ENCODE measurements at regions not wholly inside any gene's neighbourhood (a gene's known extent, or its start where the extent isn't known, plus 50 kb on each side); places are given as distances from the start of the nearest gene placed in this dataset.
A peak's percentile ranks its signal among the peaks of the same experiment; 100 is the strongest.

- Histone ChIP-seq H3K18ac (ENCODE audit: low read length) (no peak overlapping the region), H2BK120ac (ENCODE audit: insufficient read depth, low read length, poor library complexity) (no peak overlapping the region), H3K79me1 (ENCODE audit: low read length) (peaks cover 5% of the 10 kb centered on the region), H2BK5ac (ENCODE audit: low read depth, low read length, poor library complexity) (no peak overlapping the region), H2BK12ac (ENCODE audit: low read length) (no peak overlapping the region), H4K8ac (ENCODE audit: low read depth, low read length) (no peak overlapping the region), H3K4me1 (ENCODE audit: control insufficient read depth in 1 of 2, insufficient read depth in 2 of 2, low read length in 2 of 2) (peaks cover 0 to 2% of the 10 kb centered on the region in 2 experiments), H4K12ac (ENCODE audit: low read depth, low read length) (no peak overlapping the region), H4K91ac (ENCODE audit: low read depth, low read length) (no peak overlapping the region), H3K36me3 (ENCODE audit: control insufficient read depth in 1 of 2, insufficient read depth in 2 of 2, low read length in 2 of 2) (no peaks in the 10 kb centered on the region), H3K4me3 (ENCODE audit: low read depth, low read length) (no peak overlapping the region), H3K9me3 (ENCODE audit: insufficient read depth, low read depth, low read length) (no peaks in the 10 kb centered on the region), H3K23ac (ENCODE audit: low read length) (no peak overlapping the region), H2AK5ac (ENCODE audit: low read length) (no peak overlapping the region), H3K9ac (ENCODE audit: low read length) (no peak overlapping the region), H2AFZ (ENCODE audit: insufficient read depth, low read length, poor library complexity) (no peak overlapping the region), H3K27me3 (ENCODE audit: insufficient read depth, low read length) (no peaks in the 10 kb centered on the region), H3K79me2 (ENCODE audit: control insufficient read depth, insufficient read depth, low read length, poor library complexity) (no peaks in the 10 kb centered on the region), H3K27ac (ENCODE audit: low read depth, low read length) (no peak overlapping the region), H3K4ac (ENCODE audit: low read depth, low read length) (no peak overlapping the region), H3K14ac (ENCODE audit: low read length) (no peak overlapping the region), H3K4me2 (ENCODE audit: low read length) (no peak overlapping the region)
- no CpG with 5 or more reads among the region's 10 CpGs for WGBS (ENCODE audit: extremely low coverage, insufficient coverage, insufficient read length)
- DNase-seq: no peak
Measured at GRCh38 chr3:55337641-55338180, 149.4 kb downstream of the WNT5A start.

- Histone ChIP-seq H3K79me1 (ENCODE audit: low read length) (peaks cover 2% of the 10 kb centered on the region), H4K8ac (ENCODE audit: low read depth, low read length) (no peak overlapping the region), H2AFZ (ENCODE audit: insufficient read depth, low read length, poor library complexity) (no peak overlapping the region), H3K18ac (ENCODE audit: low read length) (no peak overlapping the region), H2BK12ac (ENCODE audit: low read length) (no peak overlapping the region), H2AK5ac (ENCODE audit: low read length) (no peak overlapping the region), H3K4ac (ENCODE audit: low read depth, low read length) (no peak overlapping the region), H3K9me3 (ENCODE audit: insufficient read depth, low read depth, low read length) (no peaks in the 10 kb centered on the region), H2BK120ac (ENCODE audit: insufficient read depth, low read length, poor library complexity) (no peak overlapping the region), H3K23ac (ENCODE audit: low read length) (no peak overlapping the region), H3K9ac (ENCODE audit: low read length) (no peak overlapping the region), H3K14ac (ENCODE audit: low read length) (no peak overlapping the region), H3K4me3 (ENCODE audit: low read depth, low read length) (no peak overlapping the region), H3K27me3 (ENCODE audit: insufficient read depth, low read length) (no peaks in the 10 kb centered on the region), H3K4me1 (ENCODE audit: control insufficient read depth in 1 of 2, insufficient read depth in 2 of 2, low read length in 2 of 2) (peaks cover 0 to 2% of the 10 kb centered on the region in 2 experiments), H3K27ac (ENCODE audit: low read depth, low read length) (no peak overlapping the region), H4K12ac (ENCODE audit: low read depth, low read length) (no peak overlapping the region), H3K36me3 (ENCODE audit: control insufficient read depth in 1 of 2, insufficient read depth in 2 of 2, low read length in 2 of 2) (no peaks in the 10 kb centered on the region), H3K4me2 (ENCODE audit: low read length) (no peak overlapping the region), H2BK5ac (ENCODE audit: low read depth, low read length, poor library complexity) (no peak overlapping the region), H4K91ac (ENCODE audit: low read depth, low read length) (no peak overlapping the region), H3K79me2 (ENCODE audit: control insufficient read depth, insufficient read depth, low read length, poor library complexity) (no peaks in the 10 kb centered on the region)
- DNase-seq: peak in 1 of 2 donors; percentile 32
Measured at GRCh38 chr3:55333923-55334322, 153.2 kb downstream of the WNT5A start.

- Histone ChIP-seq H2BK12ac (ENCODE audit: low read length) (no peak overlapping the region), H2AFZ (ENCODE audit: insufficient read depth, low read length, poor library complexity) (no peak overlapping the region), H3K36me3 (ENCODE audit: control insufficient read depth in 1 of 2, insufficient read depth in 2 of 2, low read length in 2 of 2) (no peaks in the 10 kb centered on the region), H2AK5ac (ENCODE audit: low read length) (no peak overlapping the region), H3K9ac (ENCODE audit: low read length) (no peak overlapping the region), H4K12ac (ENCODE audit: low read depth, low read length) (no peak overlapping the region), H3K9me3 (ENCODE audit: insufficient read depth, low read depth, low read length) (no peaks in the 10 kb centered on the region), H4K8ac (ENCODE audit: low read depth, low read length) (no peak overlapping the region), H3K14ac (ENCODE audit: low read length) (no peak overlapping the region), H3K4me1 (ENCODE audit: control insufficient read depth in 1 of 2, insufficient read depth in 2 of 2, low read length in 2 of 2) (peaks cover 0 to 2% of the 10 kb centered on the region in 2 experiments), H3K4me3 (ENCODE audit: low read depth, low read length) (no peak overlapping the region), H3K18ac (ENCODE audit: low read length) (no peak overlapping the region), H3K27me3 (ENCODE audit: insufficient read depth, low read length) (no peaks in the 10 kb centered on the region), H3K4ac (ENCODE audit: low read depth, low read length) (no peak overlapping the region), H3K4me2 (ENCODE audit: low read length) (no peak overlapping the region), H3K79me2 (ENCODE audit: control insufficient read depth, insufficient read depth, low read length, poor library complexity) (no peaks in the 10 kb centered on the region), H2BK120ac (ENCODE audit: insufficient read depth, low read length, poor library complexity) (no peak overlapping the region), H4K91ac (ENCODE audit: low read depth, low read length) (no peak overlapping the region), H2BK5ac (ENCODE audit: low read depth, low read length, poor library complexity) (no peak overlapping the region), H3K27ac (ENCODE audit: low read depth, low read length) (no peak overlapping the region), H3K79me1 (ENCODE audit: low read length) (no peaks in the 10 kb centered on the region), H3K23ac (ENCODE audit: low read length) (no peak overlapping the region)
- no CpG with 5 or more reads among the region's 4 CpGs for WGBS (ENCODE audit: extremely low coverage, insufficient coverage, insufficient read length)
- DNase-seq: peak; percentile 11 to 31
Measured at GRCh38 chr3:55333046-55333445, 154.1 kb downstream of the WNT5A start.

- DNase-seq: no peak
- no peak overlapping the region for H3K9ac ChIP-seq (ENCODE audit: low read length)
- peaks cover 0 to 2% of the 10 kb centered on the region in 2 experiments for H3K4me1 ChIP-seq (ENCODE audit: control insufficient read depth in 1 of 2, insufficient read depth in 2 of 2, low read length in 2 of 2)
- H3K23ac ChIP-seq (ENCODE audit: low read length): no peak overlapping the region
- H3K79me2 ChIP-seq (ENCODE audit: control insufficient read depth, insufficient read depth, low read length, poor library complexity): no peaks in the 10 kb centered on the region
- H3K4me2 ChIP-seq (ENCODE audit: low read length): no peak overlapping the region
- H3K9me3 ChIP-seq (ENCODE audit: insufficient read depth, low read depth, low read length): no peaks in the 10 kb centered on the region
- WGBS (ENCODE audit: extremely low coverage, insufficient coverage, insufficient read length): no CpG with 5 or more reads among the region's 8 CpGs
- no peak overlapping the region for H2BK120ac ChIP-seq (ENCODE audit: insufficient read depth, low read length, poor library complexity)
- no peak overlapping the region for H3K14ac ChIP-seq (ENCODE audit: low read length)
- no peak overlapping the region for H3K4ac ChIP-seq (ENCODE audit: low read depth, low read length)
- H2AK5ac ChIP-seq (ENCODE audit: low read length): no peak overlapping the region
- H4K8ac ChIP-seq (ENCODE audit: low read depth, low read length): no peak overlapping the region
- no peak overlapping the region for H3K27ac ChIP-seq (ENCODE audit: low read depth, low read length)
- no peaks in the 10 kb centered on the region for H3K36me3 ChIP-seq (ENCODE audit: control insufficient read depth in 1 of 2, insufficient read depth in 2 of 2, low read length in 2 of 2)
- no peak overlapping the region for H3K4me3 ChIP-seq (ENCODE audit: low read depth, low read length)
- H3K18ac ChIP-seq (ENCODE audit: low read length): no peak overlapping the region
- H4K91ac ChIP-seq (ENCODE audit: low read depth, low read length): no peak overlapping the region
- H4K12ac ChIP-seq (ENCODE audit: low read depth, low read length): no peak overlapping the region
- no peaks in the 10 kb centered on the region for H3K27me3 ChIP-seq (ENCODE audit: insufficient read depth, low read length)
- no peak overlapping the region for H2AFZ ChIP-seq (ENCODE audit: insufficient read depth, low read length, poor library complexity)
- H2BK12ac ChIP-seq (ENCODE audit: low read length): no peak overlapping the region
- no peak overlapping the region for H2BK5ac ChIP-seq (ENCODE audit: low read depth, low read length, poor library complexity)
- no peaks in the 10 kb centered on the region for H3K79me1 ChIP-seq (ENCODE audit: low read length)
Measured at GRCh38 chr3:55332176-55332575, 154.9 kb downstream of the WNT5A start.
